Endothelial cell of umbilical vein (primary cell): ENCODE measurements at regions not wholly inside any gene's neighbourhood (a gene's known extent, or its start where the extent isn't known, plus 50 kb on each side); places are given as distances from the start of the nearest gene placed in this dataset.

ENCODE experiments used
- BruUV-seq: library from RNA; stranded (reverse); fragments of 400-500 nt; replicated peaks from 2 replicates; lab custom pipeline; 2021; lab: Mats Ljungman, UMichigan
- CTCF ChIA-PET: fragments of 300-600, 350-600 bp; sonication (Branson Sonifier 250); formaldehyde crosslinking; loops from one replicate; lab custom pipeline; 2021; ENCODE audit warnings: antibody characterized with exemption, inconsistent platforms; lab: Charles Lee
- POLR2A ChIA-PET: fragments of 300-600, 350-600 bp; sonication (Branson Sonifier 250); formaldehyde crosslinking; loops from one replicate; lab custom pipeline; 2021; ENCODE audit warnings: antibody characterized with exemption, inconsistent platforms; lab: Charles Lee
- DNase-seq: peaks from one replicate; pipeline ENCODE4 v3.0.0-alpha.2; 2011; ENCODE audit warnings: low read depth, low spot score
- FAIRE-seq: peaks from 2 replicates; lab custom pipeline; 2011; peaks lifted over from hg19 to GRCh38; lab: Jason Lieb, UNC
- H2AFZ ChIP-seq: 2 replicates; pipeline ENCODE4 v1.6.0; 2012; ENCODE audit warnings: low read depth, low read length, control low read depth, inconsistent platforms
- H3K27ac ChIP-seq: 2 replicates; pipeline ENCODE4 v1.5.1; 2011; ENCODE audit warnings: low read depth, mild to moderate bottlenecking, control low read depth, low read length, moderate library complexity; ENCODE audit not compliant: insufficient read depth
- H3K27me3 ChIP-seq, 2 experiments: 2 replicates each; pipeline versions ENCODE4 v1.6.0 to v1.6.1; 2011; ENCODE audit warnings: low read length in 2 of 2, mixed read lengths in 1 of 2; ENCODE audit not compliant: control insufficient read depth in 2 of 2, insufficient read depth in 2 of 2
- H3K36me3 ChIP-seq, 2 experiments: 2 replicates in 1 of 2; 3 replicates in 1 of 2; pipeline ENCODE4 v1.5.1; 2011; ENCODE audit warnings: low read length in 2 of 2, mild to moderate bottlenecking in 1 of 2, moderate library complexity in 1 of 2; ENCODE audit not compliant: control insufficient read depth in 2 of 2, insufficient read depth in 2 of 2; ENCODE audit errors: extremely low read depth in 1 of 2
- H3K4me1 ChIP-seq: 3 replicates; pipeline ENCODE4 v1.5.1; 2011; ENCODE audit warnings: mild to moderate bottlenecking, low read length; ENCODE audit not compliant: control insufficient read depth, insufficient read depth; ENCODE audit errors: extremely low read depth
- H3K4me2 ChIP-seq: 2 replicates; pipeline ENCODE4 v1.6.1; 2011; ENCODE audit warnings: low read length, control low read depth, mixed read lengths; ENCODE audit not compliant: insufficient read depth
- H3K4me3 ChIP-seq, 3 experiments: fragments of 200-600 bp in 1 of 3; sonication (generic), shearing (Covaris generic) in 1 of 3; replicated peaks in 1 of 3; 2 replicates each; pipeline ENCODE4 v1.5.1; 2011 to 2016; ENCODE audit warnings: control low read depth in 3 of 3, low read length in 3 of 3, mild to moderate bottlenecking in 2 of 3, inconsistent platforms in 1 of 3, low read depth in 1 of 3, moderate library complexity in 1 of 3; ENCODE audit not compliant: insufficient read depth in 1 of 3
- H3K79me2 ChIP-seq: 2 replicates; pipeline ENCODE4 v1.6.0; 2012; ENCODE audit warnings: low read length, inconsistent platforms; ENCODE audit not compliant: control insufficient read depth, insufficient read depth
- H3K9ac ChIP-seq: replicated peaks from 2 replicates; pipeline ENCODE3; 2011; ENCODE audit warnings: low read length, control low read depth; ENCODE audit not compliant: insufficient read depth; ENCODE audit errors: extremely low read depth
- H3K9me1 ChIP-seq: replicated peaks from 3 replicates; pipeline ENCODE4 v1.6.0; 2011; ENCODE audit warnings: mild to moderate bottlenecking, low read length; ENCODE audit not compliant: control insufficient read depth, insufficient read depth; ENCODE audit errors: extremely low read depth
- H3K9me3 ChIP-seq: replicated peaks from 2 replicates; pipeline ENCODE4 v1.5.1; 2012; ENCODE audit warnings: low read length, inconsistent platforms; ENCODE audit not compliant: control insufficient read depth, insufficient read depth
- H4K20me1 ChIP-seq: replicated peaks from 2 replicates; pipeline ENCODE3; 2011; ENCODE audit warnings: mild to moderate bottlenecking, low read length; ENCODE audit not compliant: control insufficient read depth, insufficient read depth; ENCODE audit errors: extremely low read depth
- CTCF ChIP-seq, 2 donors: IDR thresholded peaks; 1 replicate in 1 of 2; 2 replicates in 1 of 2; pipeline ENCODE4 v1.5.1; 2011; ENCODE audit warnings: low read length in 2 of 2, mild to moderate bottlenecking in 2 of 2, moderate library complexity in 2 of 2, control low read depth in 1 of 2, inconsistent platforms in 1 of 2, low read depth in 1 of 2; ENCODE audit not compliant: insufficient read depth in 1 of 2; ENCODE audit errors: extremely low read depth in 1 of 2
- EZH2 ChIP-seq: IDR thresholded peaks from 2 replicates; pipeline ENCODE4 v1.6.1; 2012; ENCODE audit warnings: borderline replicate concordance, low read depth, mild to moderate bottlenecking, moderate library complexity, low read length, inconsistent platforms; ENCODE audit not compliant: severe bottlenecking
- FOS ChIP-seq: IDR thresholded peaks from 2 replicates; pipeline ENCODE4 v1.6.1; 2011; ENCODE audit warnings: mild to moderate bottlenecking, low read length, moderate library complexity, borderline replicate concordance; ENCODE audit not compliant: insufficient read depth
- MAX ChIP-seq: IDR thresholded peaks from 2 replicates; pipeline ENCODE4 v1.6.1; 2011; ENCODE audit not compliant: insufficient read depth, insufficient read length
- MYC ChIP-seq: IDR thresholded peaks from one replicate; pipeline ENCODE4 v1.6.1; 2011; ENCODE audit warnings: mild to moderate bottlenecking, low read depth, low read length
- POLR2A ChIP-seq: IDR thresholded peaks from 2 replicates; pipeline ENCODE4 v1.6.1; 2012; ENCODE audit warnings: low read depth, mild to moderate bottlenecking, control low read depth, low read length
- dilution Hi-C: fragments of 300-500 bp; cut with MboI; formaldehyde crosslinking; loops from one replicate; pipeline ENCODE4 v1.15.0; 2019; ENCODE audit warnings: low sequenced_read_pairs; ENCODE audit not compliant: extremely low pct_ligation_motif_present
- intact Hi-C: fragments of 100-400 bp; cut with micrococcal nuclease; formaldehyde crosslinking; loops from one replicate; pipeline ENCODE4 v1.10.0; 2022

DNA sequence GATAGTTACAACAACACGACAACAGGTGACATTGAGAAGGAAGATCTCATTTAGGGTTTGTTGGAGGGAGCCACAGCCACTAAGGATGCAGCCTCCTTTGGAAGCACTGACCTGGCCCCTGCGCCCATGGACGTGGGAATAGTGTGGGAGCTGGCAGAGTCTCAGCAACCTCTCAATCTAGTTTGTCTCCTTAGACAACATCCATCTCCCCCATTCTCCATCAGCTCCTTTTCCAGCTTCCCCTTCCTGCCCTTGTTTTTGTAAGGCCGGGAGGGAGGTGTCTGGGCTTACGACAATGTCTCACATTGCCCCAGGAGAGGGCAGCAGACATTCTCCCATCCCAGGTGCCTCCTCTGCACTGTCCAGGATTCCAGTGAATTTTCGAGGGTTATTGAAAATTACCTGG is 170.2 kb upstream of the PZP start:
- Histone ChIP-seq H3K4me3 (no peak overlapping the region), H3K4me1 (no peaks in the 10 kb centered on the region), H3K4me2 (no peak overlapping the region), H3K9me3 (no peaks in the 10 kb centered on the region), H3K79me2 (no peaks in the 10 kb centered on the region), H2AFZ (no peak overlapping the region), H3K9me1 (no peaks in the 10 kb centered on the region), H4K20me1 (no peaks in the 10 kb centered on the region), H3K36me3 (no peaks in the 10 kb centered on the region), H3K9ac (no peak overlapping the region), H3K27ac (no peak overlapping the region), H3K27me3 (no peaks in the 10 kb centered on the region)
- no TSS peak for BruUV-seq
- CTCF ChIA-PET: interaction anchor here (0.7 to 3.6 kb wide), 5 partner anchors 9 to 90 kb away, joined by 3 to 39 read pairs (median 4); no protein-coding TSS in a partner anchor
- peak; percentile 49 for DNase-seq
- POLR2A ChIA-PET: no interaction called here
- intact Hi-C loops (loop anchor here (1.0 to 5.0 kb wide), 2 partner anchors 91 to 329 kb away; no protein-coding TSS in a partner anchor), dilution Hi-C loops (no loop called here)
- TF ChIP-seq CTCF (IDR thresholded peaks at IDR 0.05; ENCODE audit: extremely low read depth in 1 of 2, insufficient read depth in 1 of 2, low read depth in 1 of 2, low read length in 2 of 2) (peak in 1 of 2 donors; percentile 59), MAX (no peak)
- FAIRE-seq: no peak

DNA sequence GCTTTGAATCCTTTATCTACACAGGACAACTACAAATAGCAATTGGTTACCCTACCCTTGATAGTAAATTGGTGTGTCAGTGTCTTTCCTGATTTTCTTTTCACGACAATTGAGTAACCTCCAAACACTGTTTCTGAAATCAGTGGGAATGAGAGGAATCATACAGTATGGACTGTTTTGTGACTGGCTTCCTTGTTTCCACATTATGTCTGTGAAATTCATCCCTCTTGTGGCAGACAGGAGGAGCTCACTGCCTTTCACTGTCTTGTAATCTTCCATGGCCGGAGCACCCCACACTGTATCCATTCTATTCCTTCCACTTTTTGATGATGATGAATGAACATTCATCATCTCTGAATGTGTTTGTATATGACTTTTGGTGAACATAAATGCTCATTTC is 164.0 kb upstream of the PZP start:
- CTCF ChIA-PET: interaction anchor here (0.8 to 2.3 kb wide), 4 partner anchors 10 to 97 kb away, joined by 3 to 22 read pairs (median 8); no protein-coding TSS in a partner anchor
- peak; percentile 18 for DNase-seq
- Histone ChIP-seq H3K4me3 (no peak overlapping the region), H3K9me1 (no peaks in the 10 kb centered on the region), H3K4me2 (no peak overlapping the region), H3K27me3 (peaks cover 0 to 16% of the 10 kb centered on the region in 2 experiments), H2AFZ (no peak overlapping the region), H3K27ac (no peak overlapping the region), H3K4me1 (no peaks in the 10 kb centered on the region), H3K36me3 (no peaks in the 10 kb centered on the region), H4K20me1 (no peaks in the 10 kb centered on the region), H3K9me3 (no peaks in the 10 kb centered on the region), H3K79me2 (no peaks in the 10 kb centered on the region), H3K9ac (no peak overlapping the region)
- no peak for FAIRE-seq
- intact Hi-C loops (no loop called here), dilution Hi-C loops (no loop called here)
- POLR2A ChIA-PET: no interaction called here
- no TSS peak for BruUV-seq
- TF ChIP-seq CTCF (IDR thresholded peaks at IDR 0.05; ENCODE audit: extremely low read depth in 1 of 2, insufficient read depth in 1 of 2, low read depth in 1 of 2, low read length in 2 of 2): peak in 1 of 2 donors; percentile 8
- no peak for TF ChIP-seq MYC
- TF ChIP-seq FOS: no peak
- no peak for TF ChIP-seq EZH2
- no peak for TF ChIP-seq POLR2A
